WTC11 (cell line): ENCODE measurements at regions not wholly inside any gene's neighbourhood (a gene's known extent, or its start where the extent isn't known, plus 50 kb on each side); places are given as distances from the start of the nearest gene placed in this dataset.

Experiments used
- CREB1 ChIP-seq: sonication (generic); formaldehyde crosslinking; IDR thresholded peaks from 2 replicates; pipeline ENCODE4 v1.8.0; 2023; ENCODE audit warnings: mild to moderate bottlenecking, missing genetic modification reagents
- CTCF ChIP-seq: fragments of 200-600 bp; IDR thresholded peaks from 2 replicates; pipeline ENCODE4 v1.8.0; 2022; ENCODE audit warnings: antibody characterized with exemption
- E2F4 ChIP-seq: sonication (generic); formaldehyde crosslinking; IDR thresholded peaks from 2 replicates; pipeline ENCODE4 v1.8.1; 2022; ENCODE audit warnings: low read depth, mild to moderate bottlenecking, moderate library complexity, missing genetic modification reagents, borderline replicate concordance
- FOXJ3 ChIP-seq: sonication (generic); formaldehyde crosslinking; IDR thresholded peaks from 2 replicates; pipeline ENCODE4 v1.9.0; 2021; ENCODE audit warnings: missing genetic modification reagents, mild to moderate bottlenecking, borderline replicate concordance
- MLX ChIP-seq: sonication (generic); formaldehyde crosslinking; IDR thresholded peaks from 2 replicates; pipeline ENCODE4 v1.8.1; 2023; ENCODE audit warnings: mild to moderate bottlenecking, missing genetic modification reagents, moderate library complexity
- NFYB ChIP-seq: sonication (generic); formaldehyde crosslinking; conservative IDR thresholded peaks from 2 replicates; pipeline ENCODE4 v1.8.0; 2022; ENCODE audit warnings: low read depth, missing genetic modification reagents
- USF1 ChIP-seq: sonication (generic); formaldehyde crosslinking; IDR thresholded peaks from 2 replicates; pipeline ENCODE4 v1.8.0; 2022; ENCODE audit warnings: mild to moderate bottlenecking, missing genetic modification reagents
- ZNF396 ChIP-seq: fragments of 250-450 bp; sonication (Bioruptor Pico); IDR thresholded peaks from 2 replicates; pipeline ENCODE4 v1.8.0; 2021; ENCODE audit warnings: mild to moderate bottlenecking, moderate library complexity, borderline replicate concordance
- ZNF425 ChIP-seq: fragments of 250-450 bp; sonication (Bioruptor Pico); conservative IDR thresholded peaks from 2 replicates; pipeline ENCODE4 v1.9.0; 2021; ENCODE audit warnings: mild to moderate bottlenecking
- ZNF512 ChIP-seq: sonication (generic); formaldehyde crosslinking; IDR thresholded peaks from 2 replicates; pipeline ENCODE4 v1.8.1; 2022; ENCODE audit warnings: missing genetic modification reagents, borderline replicate concordance

- TF ChIP-seq CTCF (no peak), CREB1 (CRISPR knock-in tag) (no peak), USF1 (CRISPR knock-in tag) (no peak), E2F4 (no peak), ZNF425 (CRISPR knock-in tag) (no peak), MLX (CRISPR knock-in tag) (no peak), ZNF396 (no peak), NFYB (CRISPR knock-in tag) (no peak), FOXJ3 (CRISPR knock-in tag) (no peak), ZNF512 (no peak)
These were observed 89.8 kb downstream of the RHOU start for GRCh38 chr1:228825041-228825440.
